ENCODE measurements at regions not wholly inside any gene's neighbourhood (a gene's known extent, or its start where the extent isn't known, plus 50 kb on each side); places are given as distances from the start of the nearest gene placed in this dataset.

GRCh38 chr18:11498821-11499220 is 110.6 kb upstream of the SLC35G4 start:
- Histone ChIP-seq H3K27ac (no peak overlapping the region), H3K9me3 (no peaks in the 10 kb centered on the region), H3K27me3 (no peaks in the 10 kb centered on the region), H3K4me1 (no peaks in the 10 kb centered on the region), H3K36me3 (no peaks in the 10 kb centered on the region), H3K4me3 (no peak overlapping the region)
- TF ChIP-seq CTCF (IDR thresholded peaks at IDR 0.05) (no peak), POLR2A (IDR thresholded peaks at IDR 0.05) (no peak)
- no peak for DNase-seq

GRCh38 chr18:11497585-11497984 is 111.8 kb upstream of the SLC35G4 start:
- no peaks in the 10 kb centered on the region for H3K27me3 ChIP-seq
- no peaks in the 10 kb centered on the region for H3K9me3 ChIP-seq
- no peaks in the 10 kb centered on the region for H3K4me1 ChIP-seq
- no peak for TF ChIP-seq CTCF (IDR thresholded peaks at IDR 0.05)
- TF ChIP-seq POLR2A (IDR thresholded peaks at IDR 0.05), result no peak
- no peak overlapping the region for H3K4me3 ChIP-seq
- no peaks in the 10 kb centered on the region for H3K36me3 ChIP-seq
- H3K27ac ChIP-seq, result no peak overlapping the region
- DNase-seq, result no peak

- no peaks in the 10 kb centered on the region for H3K4me1 ChIP-seq
- H3K27ac ChIP-seq, result no peak overlapping the region
- no peaks in the 10 kb centered on the region for H3K36me3 ChIP-seq
- DNase-seq, result no peak
- no peaks in the 10 kb centered on the region for H3K9me3 ChIP-seq
- H3K4me3 ChIP-seq, result no peak overlapping the region
- no peak for TF ChIP-seq POLR2A (IDR thresholded peaks at IDR 0.05)
- no peaks in the 10 kb centered on the region for H3K27me3 ChIP-seq
Observed at GRCh38 chr18:11496526-11497172, 112.7 kb upstream of the SLC35G4 start.

- TF ChIP-seq POLR2A (IDR thresholded peaks at IDR 0.05) (no peak), CTCF (IDR thresholded peaks at IDR 0.05) (no peak)
- Histone ChIP-seq H3K27ac (no peak overlapping the region), H3K4me3 (no peak overlapping the region), H3K27me3 (no peaks in the 10 kb centered on the region), H3K4me1 (no peaks in the 10 kb centered on the region), H3K9me3 (no peaks in the 10 kb centered on the region), H3K36me3 (no peaks in the 10 kb centered on the region)
- no peak for DNase-seq
Observed at GRCh38 chr18:11495441-11495840, 114.0 kb upstream of the SLC35G4 start.

GRCh38 chr18:11494107-11494506 is 115.3 kb upstream of the SLC35G4 start:
- Histone ChIP-seq H3K27ac (no peak overlapping the region), H3K27me3 (no peaks in the 10 kb centered on the region), H3K4me1 (no peaks in the 10 kb centered on the region), H3K36me3 (no peaks in the 10 kb centered on the region), H3K9me3 (no peaks in the 10 kb centered on the region), H3K4me3 (no peak overlapping the region)
- TF ChIP-seq CTCF (IDR thresholded peaks at IDR 0.05) (no peak), POLR2A (IDR thresholded peaks at IDR 0.05) (no peak)
- DNase-seq, result no peak

- DNase-seq, result no peak
- Histone ChIP-seq H3K9me3 (no peaks in the 10 kb centered on the region), H3K27ac (no peak overlapping the region), H3K36me3 (no peaks in the 10 kb centered on the region), H3K4me3 (no peak overlapping the region), H3K27me3 (no peaks in the 10 kb centered on the region), H3K4me1 (no peaks in the 10 kb centered on the region)
- TF ChIP-seq CTCF (IDR thresholded peaks at IDR 0.05), result no peak
Observed at GRCh38 chr18:11489266-11489899, 120.0 kb upstream of the SLC35G4 start.

Measured in Peyer's patch (tissue), 4 donors.